ENCODE measurements at regions not wholly inside any gene's neighbourhood (a gene's known extent, or its start where the extent isn't known, plus 50 kb on each side); places are given as distances from the start of the nearest gene placed in this dataset.

GRCh38 chr6:118725944-118726343, 74.6 kb upstream of the CEP85L start:
- TF ChIP-seq CTCF (IDR thresholded peaks at IDR 0.05; ENCODE audit: insufficient read depth, low read depth, low read length) (no peak), EZH2 (IDR thresholded peaks at IDR 0.05; ENCODE audit: insufficient read depth, low read length) (no peak)
